SU-DHL-6 (cell line): ENCODE measurements at regions not wholly inside any gene's neighbourhood (a gene's known extent, or its start where the extent isn't known, plus 50 kb on each side); places are given as distances from the start of the nearest gene placed in this dataset.

Source experiments
- H2AFZ ChIP-seq: fragments of 200-600 bp; sonication (generic); 2 replicates; pipeline ENCODE4 v1.6.1; 2014; ENCODE audit warnings: low read depth, mild to moderate bottlenecking, moderate library complexity, mixed read lengths, antibody characterized with exemption, low read length; ENCODE audit not compliant: severe bottlenecking
- H3F3A ChIP-seq: fragments of 200-600 bp; shearing (Covaris generic); 2 replicates; pipeline ENCODE4 v1.6.0; 2016; ENCODE audit warnings: antibody characterized with exemption, mild to moderate bottlenecking; ENCODE audit not compliant: insufficient read depth
- H3K27ac ChIP-seq: fragments of 200-600 bp; sonication (generic); 2 replicates; pipeline ENCODE4 v1.5.1; 2016; ENCODE audit warnings: low read depth, mild to moderate bottlenecking, low read length, moderate library complexity, mixed read lengths
- H3K27me3 ChIP-seq: fragments of 200-600 bp; sonication (generic), shearing (Covaris generic); 2 replicates; pipeline ENCODE4 v1.6.0; 2014; ENCODE audit warnings: mild to moderate bottlenecking, low read length
- H3K36me3 ChIP-seq: fragments of 200-600 bp; sonication (generic); 2 replicates; pipeline ENCODE4 v1.6.1; 2014; ENCODE audit warnings: mild to moderate bottlenecking, low read length, mixed read lengths
- H3K4me2 ChIP-seq: fragments of 300-600, 200-600 bp; shearing (Covaris generic), sonication (generic); 2 replicates; pipeline ENCODE4 v1.6.0; 2014; ENCODE audit warnings: low read length, low read depth, mild to moderate bottlenecking; ENCODE audit not compliant: poor library complexity, severe bottlenecking
- H3K4me3 ChIP-seq: fragments of 200-600 bp; sonication (generic); 2 replicates; pipeline ENCODE4 v1.5.1; 2014; ENCODE audit warnings: antibody characterized with exemption, low read length, mild to moderate bottlenecking, mixed read lengths; ENCODE audit not compliant: insufficient read depth, poor library complexity, severe bottlenecking
- H3K79me2 ChIP-seq: fragments of 200-600 bp; sonication (generic); 2 replicates; pipeline ENCODE4 v1.6.1; 2014; ENCODE audit warnings: mild to moderate bottlenecking, low read length, moderate library complexity; ENCODE audit not compliant: insufficient read depth
- H3K9ac ChIP-seq: fragments of 200-600 bp; sonication (generic); 2 replicates; pipeline ENCODE4 v1.7.0; 2014; ENCODE audit warnings: mild to moderate bottlenecking, low read length
- H3K9me2 ChIP-seq: fragments of 200-600 bp; sonication (generic); replicated peaks from 2 replicates; pipeline ENCODE4 v1.6.1; 2014; ENCODE audit warnings: low read length; ENCODE audit not compliant: insufficient read depth
- H3K9me3 ChIP-seq: fragments of 200-600 bp; sonication (generic); 2 replicates; pipeline ENCODE4 v1.6.1; 2014; ENCODE audit warnings: low read length, mixed read lengths; ENCODE audit not compliant: insufficient read depth
- H4K20me1 ChIP-seq: fragments of 200-600 bp; sonication (generic); 2 replicates; pipeline ENCODE4 v1.6.1; 2014; ENCODE audit warnings: low read depth, mild to moderate bottlenecking, antibody characterized with exemption, low read length, moderate library complexity, mixed read lengths
- EZH2phosphoT487 ChIP-seq: fragments of 200-600 bp; sonication (generic), shearing (Covaris generic); conservative IDR thresholded peaks from 2 replicates; pipeline ENCODE4 v1.6.1; 2018; ENCODE audit warnings: mild to moderate bottlenecking, antibody characterized with exemption, low read length, moderate library complexity, mixed read lengths
- TF ChIP-seq, protein P1 (sequence below): fragments of 200-600 bp; sonication (generic); IDR thresholded peaks from one replicate; pipeline ENCODE4 v1.5.1; 2017; ENCODE audit warnings: antibody characterized with exemption, mild to moderate bottlenecking, low read length, moderate library complexity; ENCODE audit not compliant: insufficient read depth, poor library complexity, severe bottlenecking

DNA sequence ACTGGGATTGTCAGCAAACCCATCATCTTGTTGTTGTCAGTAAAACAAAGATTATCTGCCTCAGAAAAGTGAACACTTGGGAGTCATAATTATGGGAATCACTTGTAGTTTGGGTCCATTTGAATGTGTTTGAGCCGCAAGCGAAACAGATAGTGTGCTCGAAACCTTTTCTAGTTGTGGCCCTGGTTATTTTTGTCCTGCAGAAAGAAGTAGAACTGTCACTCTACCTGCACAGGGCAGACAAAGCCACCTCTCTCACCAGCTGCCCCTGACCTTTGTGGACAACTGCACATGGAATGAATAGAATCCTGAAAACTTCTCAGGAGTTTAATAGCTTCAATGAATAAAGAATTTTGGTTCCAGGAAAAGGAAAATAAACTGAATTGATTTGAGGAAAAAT, 156.1 kb upstream of the CHD6 start:
- H4K20me1 ChIP-seq = no peaks in the 10 kb centered on the region
- H3K9me2 ChIP-seq = no peaks in the 10 kb centered on the region
- no peaks in the 10 kb centered on the region for H3F3A ChIP-seq
- no peaks in the 10 kb centered on the region for H3K27me3 ChIP-seq
- no peak overlapping the region for H2AFZ ChIP-seq
- H3K9ac ChIP-seq = no peak overlapping the region
- H3K27ac ChIP-seq = no peak overlapping the region
- TF ChIP-seq EZH2phosphoT487 = no peak
- TF ChIP-seq, protein P1, sequence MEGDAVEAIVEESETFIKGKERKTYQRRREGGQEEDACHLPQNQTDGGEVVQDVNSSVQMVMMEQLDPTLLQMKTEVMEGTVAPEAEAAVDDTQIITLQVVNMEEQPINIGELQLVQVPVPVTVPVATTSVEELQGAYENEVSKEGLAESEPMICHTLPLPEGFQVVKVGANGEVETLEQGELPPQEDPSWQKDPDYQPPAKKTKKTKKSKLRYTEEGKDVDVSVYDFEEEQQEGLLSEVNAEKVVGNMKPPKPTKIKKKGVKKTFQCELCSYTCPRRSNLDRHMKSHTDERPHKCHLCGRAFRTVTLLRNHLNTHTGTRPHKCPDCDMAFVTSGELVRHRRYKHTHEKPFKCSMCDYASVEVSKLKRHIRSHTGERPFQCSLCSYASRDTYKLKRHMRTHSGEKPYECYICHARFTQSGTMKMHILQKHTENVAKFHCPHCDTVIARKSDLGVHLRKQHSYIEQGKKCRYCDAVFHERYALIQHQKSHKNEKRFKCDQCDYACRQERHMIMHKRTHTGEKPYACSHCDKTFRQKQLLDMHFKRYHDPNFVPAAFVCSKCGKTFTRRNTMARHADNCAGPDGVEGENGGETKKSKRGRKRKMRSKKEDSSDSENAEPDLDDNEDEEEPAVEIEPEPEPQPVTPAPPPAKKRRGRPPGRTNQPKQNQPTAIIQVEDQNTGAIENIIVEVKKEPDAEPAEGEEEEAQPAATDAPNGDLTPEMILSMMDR = no peak
- no peaks in the 10 kb centered on the region for H3K79me2 ChIP-seq
- H3K4me2 ChIP-seq = no peak overlapping the region
- H3K9me3 ChIP-seq = no peaks in the 10 kb centered on the region
- H3K36me3 ChIP-seq = no peaks in the 10 kb centered on the region
- H3K4me3 ChIP-seq = no peak overlapping the region

DNA sequence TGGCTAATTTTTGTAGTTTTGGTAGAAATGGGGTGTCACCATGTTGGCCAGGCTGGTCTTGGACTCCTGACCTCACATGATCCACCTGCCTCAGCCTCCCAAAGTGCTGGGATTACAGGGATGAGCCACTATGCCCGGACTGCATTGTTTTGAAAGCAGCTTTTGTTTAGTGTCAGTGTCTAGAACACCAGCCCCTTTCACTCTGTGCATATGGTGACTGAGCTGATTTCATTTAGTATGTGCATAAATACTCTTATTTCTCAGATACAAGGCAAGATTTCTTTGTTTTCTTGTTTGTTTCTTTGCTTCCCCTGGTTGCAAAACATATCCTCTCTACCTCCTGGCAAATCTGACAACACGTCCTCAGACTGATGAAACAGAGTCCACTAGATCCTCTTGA, 152.8 kb upstream of the CHD6 start:
- Histone ChIP-seq H3K36me3 (no peaks in the 10 kb centered on the region), H4K20me1 (no peaks in the 10 kb centered on the region), H3K27me3 (no peaks in the 10 kb centered on the region), H3K9me3 (no peaks in the 10 kb centered on the region), H3K9me2 (no peaks in the 10 kb centered on the region), H3K4me3 (no peak overlapping the region), H3K9ac (no peak overlapping the region), H2AFZ (no peak overlapping the region), H3K79me2 (no peaks in the 10 kb centered on the region), H3K4me2 (no peak overlapping the region), H3K27ac (no peak overlapping the region), H3F3A (no peaks in the 10 kb centered on the region)
- no peak for TF ChIP-seq EZH2phosphoT487
- TF ChIP-seq, protein P1 = no peak

DNA sequence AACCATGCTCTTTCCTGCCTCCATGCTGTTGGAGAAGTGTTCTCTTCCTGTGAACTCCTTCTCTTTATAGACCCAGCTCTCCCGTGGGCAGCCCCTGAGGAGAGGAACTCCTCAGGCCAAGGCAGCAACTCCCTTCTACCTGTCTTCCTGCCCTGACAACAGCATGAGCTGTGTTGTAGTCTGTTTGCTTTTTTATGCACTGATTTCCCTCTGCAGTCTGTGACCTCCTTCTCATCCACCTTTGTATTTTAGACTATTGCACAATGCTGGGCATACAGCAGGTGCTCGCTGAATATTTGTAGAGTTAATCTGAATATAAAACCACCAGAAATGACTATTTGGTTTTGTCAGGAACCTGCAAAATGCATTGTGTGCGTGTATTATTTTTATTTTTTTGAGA, 152.2 kb upstream of the CHD6 start:
- Histone ChIP-seq H3K27me3 (no peaks in the 10 kb centered on the region), H3F3A (no peaks in the 10 kb centered on the region), H3K79me2 (no peaks in the 10 kb centered on the region), H2AFZ (no peak overlapping the region), H3K9me3 (no peaks in the 10 kb centered on the region), H3K9me2 (no peaks in the 10 kb centered on the region), H3K4me3 (no peak overlapping the region), H3K9ac (no peak overlapping the region), H3K27ac (no peak overlapping the region), H3K36me3 (no peaks in the 10 kb centered on the region), H4K20me1 (no peaks in the 10 kb centered on the region), H3K4me2 (no peak overlapping the region)
- no peak for TF ChIP-seq EZH2phosphoT487
- TF ChIP-seq, protein P1 = no peak
